Neuronal stem cell (in vitro differentiated cells): ENCODE measurements at regions not wholly inside any gene's neighbourhood (a gene's known extent, or its start where the extent isn't known, plus 50 kb on each side); places are given as distances from the start of the nearest gene placed in this dataset.

Source experiments
- DNase-seq: peaks from one replicate; pipeline ENCODE4 v3.0.0-alpha.2; 2013; ENCODE audit warnings: low spot score
- H2AFZ ChIP-seq: one replicate; pipeline ENCODE4 v1.6.1; 2013; ENCODE audit warnings: mild to moderate bottlenecking, low read length, inconsistent platforms
- H2AK5ac ChIP-seq: 2 replicates; pipeline ENCODE4 v1.6.1; 2013; ENCODE audit warnings: low read depth, mild to moderate bottlenecking, inconsistent platforms, low read length, moderate library complexity, mixed read lengths
- H2BK120ac ChIP-seq: 2 replicates; pipeline ENCODE4 v1.6.1; 2013; ENCODE audit warnings: low read depth, mild to moderate bottlenecking, inconsistent platforms, low read length, moderate library complexity, mixed read lengths
- H2BK12ac ChIP-seq: one replicate; pipeline ENCODE4 v1.6.1; 2013; ENCODE audit warnings: low read length, inconsistent platforms
- H2BK15ac ChIP-seq: 2 replicates; pipeline ENCODE4 v1.6.1; 2013; ENCODE audit warnings: mild to moderate bottlenecking, low read length, inconsistent platforms, mixed read lengths
- H2BK5ac ChIP-seq: one replicate; pipeline ENCODE4 v1.6.1; 2013; ENCODE audit warnings: inconsistent platforms, mild to moderate bottlenecking, low read length, moderate library complexity
- H3K14ac ChIP-seq: one replicate; pipeline ENCODE4 v1.6.1; 2013; ENCODE audit warnings: low read length, inconsistent platforms
- H3K18ac ChIP-seq: 2 replicates; pipeline ENCODE4 v1.6.1; 2013; ENCODE audit warnings: low read length, inconsistent platforms
- H3K23ac ChIP-seq: 2 replicates; pipeline ENCODE4 v1.6.1; 2013; ENCODE audit warnings: low read depth, mild to moderate bottlenecking, mixed read lengths, low read length, inconsistent platforms; ENCODE audit not compliant: poor library complexity
- H3K27ac ChIP-seq: replicated peaks from 3 replicates; pipeline ENCODE4 v1.5.1; 2013; ENCODE audit warnings: low read length, inconsistent platforms
- H3K27me3 ChIP-seq, 3 experiments: 2 replicates each; pipeline ENCODE4 v1.6.1; 2013; ENCODE audit warnings: low read length in 3 of 3, mild to moderate bottlenecking in 2 of 3, inconsistent platforms in 1 of 3, low read depth in 1 of 3, mixed read lengths in 1 of 3, moderate library complexity in 1 of 3; ENCODE audit not compliant: control insufficient read depth in 3 of 3, insufficient read depth in 3 of 3
- H3K36me3 ChIP-seq, 2 donors: replicated peaks in 1 of 2; 2 replicates each; pipeline ENCODE4 v1.6.1; 2013; ENCODE audit warnings: low read length in 2 of 2; ENCODE audit not compliant: control insufficient read depth in 2 of 2, insufficient read depth in 2 of 2
- H3K4ac ChIP-seq: 2 replicates; pipeline ENCODE4 v1.6.1; 2013; ENCODE audit warnings: inconsistent platforms, mild to moderate bottlenecking, low read length, moderate library complexity
- H3K4me1 ChIP-seq, 2 donors: 1 replicate in 1 of 2; 2 replicates in 1 of 2; pipeline ENCODE4 v1.6.1; 2013; ENCODE audit warnings: low read length in 2 of 2, low read depth in 1 of 2; ENCODE audit not compliant: control insufficient read depth in 2 of 2, insufficient read depth in 1 of 2
- H3K4me2 ChIP-seq: one replicate; pipeline ENCODE4 v1.6.1; 2013; ENCODE audit warnings: mild to moderate bottlenecking, low read length, inconsistent platforms; ENCODE audit not compliant: insufficient read depth, poor library complexity, severe bottlenecking
- H3K4me3 ChIP-seq, 2 donors: 2 replicates each; pipeline ENCODE4 v1.5.1; 2013; ENCODE audit warnings: low read length in 2 of 2, mild to moderate bottlenecking in 2 of 2, inconsistent platforms in 1 of 2, moderate library complexity in 1 of 2
- H3K79me1 ChIP-seq: one replicate; pipeline ENCODE4 v1.6.1; 2013; ENCODE audit warnings: low read depth, mild to moderate bottlenecking, inconsistent platforms, low read length, moderate library complexity
- H3K9ac ChIP-seq: one replicate; pipeline ENCODE4 v1.6.1; 2013; ENCODE audit warnings: mild to moderate bottlenecking, low read depth, low read length, inconsistent platforms; ENCODE audit not compliant: poor library complexity
- H3K9me3 ChIP-seq, 2 donors: replicated peaks in 1 of 2; 2 replicates each; pipeline versions ENCODE3 to v1.6.1; 2013; ENCODE audit warnings: low read length in 2 of 2, mild to moderate bottlenecking in 2 of 2, inconsistent platforms in 1 of 2, low read depth in 1 of 2, mixed read lengths in 1 of 2, moderate library complexity in 1 of 2; ENCODE audit not compliant: control insufficient read depth in 2 of 2, insufficient read depth in 1 of 2
- H4K8ac ChIP-seq: one replicate; pipeline ENCODE4 v1.6.1; 2013; ENCODE audit warnings: low read depth, mild to moderate bottlenecking, inconsistent platforms, low read length, moderate library complexity
- H4K91ac ChIP-seq: one replicate; pipeline ENCODE4 v1.6.1; 2013; ENCODE audit warnings: low read length, low read depth, mild to moderate bottlenecking, inconsistent platforms; ENCODE audit not compliant: poor library complexity
- WGBS, 2 donors: extraction: QIAGEN DNeasy Blood & Tissue Kit; methylation state at CpG; one replicate each; pipeline ENCODE4 v1.1.7; 2013; ENCODE audit warnings: missing lambda C conversion rate in 2 of 2, mixed read lengths in 1 of 2; ENCODE audit not compliant: insufficient read length in 2 of 2, insufficient replicate concordance in 1 of 2; ENCODE audit errors: extremely low coverage in 2 of 2; 5-methylcytosine and 5-hydroxymethylcytosine counted together

- no peaks in the 10 kb centered on the region for H3K79me1 ChIP-seq
- H2BK120ac ChIP-seq: no peak overlapping the region
- no peak overlapping the region for H4K8ac ChIP-seq
- H2BK5ac ChIP-seq: no peak overlapping the region
- no peaks in the 10 kb centered on the region for H3K27me3 ChIP-seq
- no peak overlapping the region for H3K23ac ChIP-seq
- no peaks in the 10 kb centered on the region for H3K9me3 ChIP-seq
- WGBS, 2 donors: no CpG with 5 or more reads among the region's 5 CpGs
- H2AK5ac ChIP-seq: no peak overlapping the region
- no peak overlapping the region for H2BK15ac ChIP-seq
- H2BK12ac ChIP-seq: no peak overlapping the region
- H3K14ac ChIP-seq: no peak overlapping the region
- H3K9ac ChIP-seq: no peak overlapping the region
- H3K4me2 ChIP-seq: no peak overlapping the region
- H3K18ac ChIP-seq: no peak overlapping the region
- no peak overlapping the region for H4K91ac ChIP-seq
- H2AFZ ChIP-seq: no peak overlapping the region
- no peaks in the 10 kb centered on the region for H3K36me3 ChIP-seq
- H3K4ac ChIP-seq: no peak overlapping the region
- H3K4me1 ChIP-seq: peaks cover 3 to 4% of the 10 kb centered on the region in 2 donors
- no peak for DNase-seq
- no peak overlapping the region for H3K27ac ChIP-seq
- H3K4me3 ChIP-seq: no peak overlapping the region
Observed at GRCh38 chr4:38567457-38567856, 96.5 kb upstream of the KLF3 start.

- H2BK5ac ChIP-seq: no peak overlapping the region
- no peaks in the 10 kb centered on the region for H3K36me3 ChIP-seq
- H3K9me3 ChIP-seq: peaks cover 2% of the 10 kb centered on the region in 2 donors
- H2AK5ac ChIP-seq: no peak overlapping the region
- no peaks in the 10 kb centered on the region for H3K4me1 ChIP-seq
- H2BK12ac ChIP-seq: no peak overlapping the region
- no peak overlapping the region for H4K8ac ChIP-seq
- H2BK15ac ChIP-seq: no peak overlapping the region
- H2BK120ac ChIP-seq: no peak overlapping the region
- no peak overlapping the region for H4K91ac ChIP-seq
- no peak overlapping the region for H3K4ac ChIP-seq
- WGBS, 2 donors: no CpG with 5 or more reads among the region's 3 CpGs
- no peaks in the 10 kb centered on the region for H3K27me3 ChIP-seq
- H3K4me3 ChIP-seq: no peak overlapping the region
- no peak overlapping the region for H3K9ac ChIP-seq
- H3K14ac ChIP-seq: no peak overlapping the region
- H3K4me2 ChIP-seq: no peak overlapping the region
- H3K18ac ChIP-seq: no peak overlapping the region
- no peaks in the 10 kb centered on the region for H3K79me1 ChIP-seq
- peak overlapping the region; percentile 75 for H2AFZ ChIP-seq
- no peak overlapping the region for H3K23ac ChIP-seq
- H3K27ac ChIP-seq: no peak overlapping the region
- DNase-seq: no peak
Observed at GRCh38 chr4:38568768-38569167, 95.2 kb upstream of the KLF3 start.

GRCh38 chr4:38570647-38571276 lies 93.2 kb upstream of the KLF3 start:
- DNase-seq: no peak
- WGBS, 2 donors: no CpG with 5 or more reads among the region's 5 CpGs
- H2AFZ ChIP-seq: no peak overlapping the region
- no peak overlapping the region for H3K23ac ChIP-seq
- peaks cover 2% of the 10 kb centered on the region in 2 donors for H3K9me3 ChIP-seq
- H3K79me1 ChIP-seq: no peaks in the 10 kb centered on the region
- H4K8ac ChIP-seq: no peak overlapping the region
- H3K27me3 ChIP-seq: no peaks in the 10 kb centered on the region
- H2BK5ac ChIP-seq: no peak overlapping the region
- no peak overlapping the region for H2BK15ac ChIP-seq
- H2AK5ac ChIP-seq: no peak overlapping the region
- H3K4me1 ChIP-seq: peaks cover 0 to 3% of the 10 kb centered on the region in 2 donors
- H3K9ac ChIP-seq: no peak overlapping the region
- no peak overlapping the region for H3K18ac ChIP-seq
- no peak overlapping the region for H3K27ac ChIP-seq
- H3K4me3 ChIP-seq: no peak overlapping the region
- H2BK120ac ChIP-seq: no peak overlapping the region
- H3K36me3 ChIP-seq: no peaks in the 10 kb centered on the region
- H4K91ac ChIP-seq: no peak overlapping the region
- H3K14ac ChIP-seq: no peak overlapping the region
- no peak overlapping the region for H2BK12ac ChIP-seq
- no peak overlapping the region for H3K4ac ChIP-seq
- no peak overlapping the region for H3K4me2 ChIP-seq

GRCh38 chr4:38572793-38573192 lies 91.2 kb upstream of the KLF3 start:
- no peak overlapping the region for H3K14ac ChIP-seq
- H2BK120ac ChIP-seq: no peak overlapping the region
- H3K4me2 ChIP-seq: no peak overlapping the region

More at GRCh38 chr4:38572793-38573192, 91.2 kb upstream of the KLF3 start:
- Histone ChIP-seq H2BK12ac (no peak overlapping the region), H4K91ac (no peak overlapping the region), H3K9me3 (peaks cover 2% of the 10 kb centered on the region in 2 donors), H3K4me1 (peaks cover 0 to 3% of the 10 kb centered on the region in 2 donors), H2AFZ (no peak overlapping the region), H3K27ac (no peak overlapping the region), H3K18ac (no peak overlapping the region), H3K79me1 (no peaks in the 10 kb centered on the region), H3K4ac (no peak overlapping the region), H3K9ac (no peak overlapping the region), H3K23ac (no peak overlapping the region), H3K4me3 (no peak overlapping the region), H4K8ac (no peak overlapping the region), H3K36me3 (no peaks in the 10 kb centered on the region), H2BK5ac (no peak overlapping the region), H3K27me3 (no peaks in the 10 kb centered on the region), H2AK5ac (no peak overlapping the region), H2BK15ac (no peak overlapping the region)
- no peak for DNase-seq
